GM12878 (cell line): ENCODE measurements at regions not wholly inside any gene's neighbourhood (a gene's known extent, or its start where the extent isn't known, plus 50 kb on each side); places are given as distances from the start of the nearest gene placed in this dataset.

ENCODE experiments used
- CBX5 ChIP-seq: sonication (generic); IDR thresholded peaks from 2 replicates; pipeline ENCODE4 v1.6.1; 2016; ENCODE audit warnings: low read depth, moderate library complexity, mild to moderate bottlenecking, inconsistent platforms
- CTCF ChIP-seq, 3 experiments: IDR thresholded peaks in 2 of 3; conservative IDR thresholded peaks in 1 of 3; 2 replicates each; pipeline ENCODE4 v1.5.1; 2011; ENCODE audit warnings: low read depth in 3 of 3, low read length in 3 of 3, mild to moderate bottlenecking in 3 of 3, control low read depth in 2 of 3, moderate library complexity in 2 of 3, inconsistent platforms in 1 of 3, mixed read lengths in 1 of 3; ENCODE audit not compliant: control insufficient read depth in 2 of 3, insufficient read depth in 1 of 3; ENCODE audit errors: extremely low read depth in 1 of 3
- CUX1 ChIP-seq: IDR thresholded peaks from 2 replicates; pipeline ENCODE4 v1.6.1; 2012; ENCODE audit warnings: improper control_type of control experiment, low read depth, low read length; ENCODE audit not compliant: insufficient replicate concordance
- EZH2 ChIP-seq: IDR thresholded peaks from 2 replicates; pipeline ENCODE4 v1.6.1; 2012; ENCODE audit warnings: low read depth, mild to moderate bottlenecking, control low read depth, inconsistent platforms, low read length, borderline replicate concordance; ENCODE audit not compliant: control insufficient read depth
- IKZF1 ChIP-seq: fragments of 450-650 bp; conservative IDR thresholded peaks from 2 replicates; pipeline ENCODE4 v1.6.1; 2017; ENCODE audit warnings: antibody characterized with exemption, mild to moderate bottlenecking
- NFYB ChIP-seq: IDR thresholded peaks from 2 replicates; pipeline ENCODE4 v1.6.1; 2011; ENCODE audit warnings: low read depth, mild to moderate bottlenecking, low read length, improper control_type of control experiment, moderate library complexity; ENCODE audit not compliant: insufficient read depth
- NRF1 ChIP-seq: conservative IDR thresholded peaks from 2 replicates; pipeline ENCODE4 v1.6.1; 2011; ENCODE audit warnings: mild to moderate bottlenecking, low read depth, low read length, improper control_type of control experiment
- SMC3 ChIP-seq: IDR thresholded peaks from 2 replicates; pipeline ENCODE4 v1.6.1; 2011; ENCODE audit warnings: low read length, improper control_type of control experiment, borderline replicate concordance
- SRF ChIP-seq, 2 experiments: IDR thresholded peaks; 2 replicates each; pipeline ENCODE4 v1.6.1; 2011; ENCODE audit warnings: low read depth in 2 of 2, low read length in 2 of 2, mild to moderate bottlenecking in 1 of 2, moderate library complexity in 1 of 2
- SUZ12 ChIP-seq: fragments of 200-600 bp; sonication (generic); IDR thresholded peaks from one replicate; pipeline ENCODE4 v1.6.1; 2018; ENCODE audit warnings: antibody characterized with exemption, mild to moderate bottlenecking; ENCODE audit not compliant: unreplicated experiment
- USF1 ChIP-seq: IDR thresholded peaks from 2 replicates; pipeline ENCODE4 v1.6.1; 2011; ENCODE audit warnings: borderline replicate concordance, low read depth, mild to moderate bottlenecking, moderate library complexity, mixed read lengths, low read length; ENCODE audit not compliant: insufficient read depth; ENCODE audit errors: extremely low read length

GRCh38 chr3:117799387-117799735, 1089.8 kb downstream of the TUSC7 start:
- TF ChIP-seq CTCF (IDR thresholded peaks at IDR 0.05 in 2 of 3, conservative IDR thresholded peaks at IDR 0.05 in 1 of 3; ENCODE audit: control insufficient read depth in 2 of 3, extremely low read depth in 1 of 3, insufficient read depth in 1 of 3, low read depth in 3 of 3, low read length in 3 of 3): no peak
- no peak for TF ChIP-seq CBX5
- no peak for TF ChIP-seq SMC3
- no peak for TF ChIP-seq EZH2
- no peak for TF ChIP-seq NRF1
- no peak for TF ChIP-seq SUZ12
- TF ChIP-seq CUX1: no peak
- TF ChIP-seq IKZF1: no peak
- TF ChIP-seq USF1: no peak
- TF ChIP-seq NFYB: no peak
- no peak for TF ChIP-seq SRF (IDR thresholded peaks at IDR 0.05; ENCODE audit: low read depth in 2 of 2, low read length in 2 of 2)
